ENCODE measurements at regions not wholly inside any gene's neighbourhood (a gene's known extent, or its start where the extent isn't known, plus 50 kb on each side); places are given as distances from the start of the nearest gene placed in this dataset.

DNA sequence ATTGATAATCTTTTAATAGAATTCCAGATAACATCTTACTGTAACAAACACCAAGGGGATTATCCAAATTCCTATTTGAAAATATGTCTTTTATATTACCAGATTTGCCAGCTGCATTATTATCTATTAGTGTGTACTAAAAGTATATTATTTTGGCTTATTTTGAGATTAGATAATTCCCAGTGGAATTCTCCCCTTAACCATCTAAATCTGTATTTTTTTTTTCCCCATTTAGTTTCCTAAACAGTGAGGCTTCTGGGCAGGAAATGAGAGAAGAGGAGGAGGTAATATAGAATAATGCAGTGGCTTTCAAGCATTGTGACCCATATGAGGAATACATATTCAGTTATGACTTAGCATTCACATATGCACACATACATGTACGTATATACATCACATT lies 53.5 kb upstream of the ABL1 start:
- no peak for DNase-seq

DNA sequence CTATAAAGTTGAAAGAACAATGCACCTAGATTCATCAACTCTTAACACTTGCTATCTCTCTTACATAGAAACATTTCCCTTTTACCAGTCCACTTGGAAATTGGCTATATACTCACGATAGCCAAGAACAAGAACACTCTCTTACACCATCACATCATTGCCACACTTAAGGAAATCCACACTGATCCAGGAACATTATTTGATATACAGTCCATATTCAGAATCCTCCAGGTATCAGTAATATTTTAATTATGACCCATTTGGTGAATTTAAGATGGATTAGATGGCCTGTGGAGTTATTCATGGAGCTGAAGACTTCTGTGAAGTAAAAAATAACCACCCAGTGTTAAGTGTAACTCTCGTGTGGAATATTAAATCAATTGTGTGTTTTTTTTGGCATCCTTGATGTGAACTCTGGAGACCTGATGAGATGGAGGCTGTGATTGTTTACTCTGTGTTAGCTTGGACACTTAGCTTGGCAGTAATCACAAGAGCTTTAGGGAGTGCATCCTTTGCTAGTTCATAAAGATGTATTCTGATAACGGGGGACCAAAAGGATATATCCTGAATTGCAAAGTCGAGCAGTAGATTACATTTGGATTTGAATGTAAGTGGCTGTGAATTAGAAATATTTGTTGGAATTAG lies 52.0 kb upstream of the ABL1 start:
- DNase-seq: no peak

DNA sequence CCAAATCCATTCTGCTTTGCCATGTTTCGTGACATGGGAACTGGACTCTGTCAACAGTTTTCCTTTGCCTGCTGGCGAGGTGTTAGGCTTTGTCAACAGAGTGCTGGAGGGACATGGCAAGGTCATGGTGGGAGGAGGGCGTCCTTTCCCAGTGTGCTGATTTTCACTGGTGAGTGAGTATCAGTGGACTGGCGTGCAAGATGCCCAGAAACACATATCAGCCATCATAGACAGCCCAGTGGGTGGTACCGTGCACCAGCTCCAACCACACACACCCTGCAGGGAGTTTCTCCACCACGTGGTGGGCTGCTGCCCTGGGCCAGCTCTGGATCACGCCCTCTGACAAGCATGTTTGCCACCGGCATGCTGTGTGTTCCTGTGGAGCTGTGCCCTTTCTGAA lies 50.0 kb upstream of the ABL1 start:
- no peak for DNase-seq
